ENCODE measurements at regions not wholly inside any gene's neighbourhood (a gene's known extent, or its start where the extent isn't known, plus 50 kb on each side); places are given as distances from the start of the nearest gene placed in this dataset.

GRCh38 chr5:156128026-156128425 is 198.9 kb upstream of the SGCD start:
- no peak for ATAC-seq
- intact Hi-C loops (cut with DNase I) = no loop called here
- DNase-seq (ENCODE audit: missing footprints) = no peak

GRCh38 chr5:156134216-156134615 is 192.7 kb upstream of the SGCD start:
- DNase-seq (ENCODE audit: missing footprints) (no peak), ATAC-seq (no peak)
- intact Hi-C loops (cut with DNase I) = no loop called here

GRCh38 chr5:156135531-156135930 is 191.4 kb upstream of the SGCD start:
- DNase-seq (ENCODE audit: missing footprints) = no peak
- intact Hi-C loops (cut with DNase I) = no loop called here

GRCh38 chr5:156137071-156137869 is 189.7 kb upstream of the SGCD start:
- ATAC-seq (no peak), DNase-seq (ENCODE audit: missing footprints) (no peak)
- intact Hi-C loops (cut with DNase I) = no loop called here

More at GRCh38 chr5:156135531-156135930, 191.4 kb upstream of the SGCD start:
- no peak for ATAC-seq

- intact Hi-C loops (cut with DNase I) = no loop called here
- DNase-seq (ENCODE audit: missing footprints) (no peak), ATAC-seq (no peak)
Measured at GRCh38 chr5:156142867-156143266, 184.1 kb upstream of the SGCD start.

- ATAC-seq (no peak), DNase-seq (ENCODE audit: missing footprints) (no peak)
- intact Hi-C loops (cut with DNase I) = no loop called here
Measured at GRCh38 chr5:156147261-156147943, 179.6 kb upstream of the SGCD start.

GRCh38 chr5:156147944-156148285 is 179.0 kb upstream of the SGCD start:
- DNase-seq (ENCODE audit: missing footprints) = no peak
- intact Hi-C loops (cut with DNase I) = no loop called here
- ATAC-seq = no peak

- intact Hi-C loops (cut with DNase I) = no loop called here
- DNase-seq (ENCODE audit: missing footprints) (no peak), ATAC-seq (no peak)
Measured at GRCh38 chr5:156148301-156148700, 178.7 kb upstream of the SGCD start.

- ATAC-seq = no peak
- intact Hi-C loops (cut with DNase I) = no loop called here
- DNase-seq (ENCODE audit: missing footprints) = no peak
Measured at GRCh38 chr5:156149213-156149612, 177.8 kb upstream of the SGCD start.

- intact Hi-C loops (cut with DNase I) = no loop called here
- DNase-seq (ENCODE audit: missing footprints) (no peak), ATAC-seq (no peak)
Measured at GRCh38 chr5:156153602-156154001, 173.4 kb upstream of the SGCD start.

GRCh38 chr5:156154757-156155156 is 172.2 kb upstream of the SGCD start:
- DNase-seq (ENCODE audit: missing footprints) (no peak), ATAC-seq (no peak)
- intact Hi-C loops (cut with DNase I) = no loop called here

- intact Hi-C loops (cut with DNase I) = no loop called here
- no peak for DNase-seq (ENCODE audit: missing footprints)
- ATAC-seq = no peak
Measured at GRCh38 chr5:156155598-156155997, 171.4 kb upstream of the SGCD start.

- DNase-seq (ENCODE audit: missing footprints) = no peak
- intact Hi-C loops (cut with DNase I) = no loop called here
Measured at GRCh38 chr5:156164306-156164705, 162.7 kb upstream of the SGCD start.

GRCh38 chr5:156169495-156169894 is 157.5 kb upstream of the SGCD start:
- ATAC-seq = no peak
- DNase-seq (ENCODE audit: missing footprints) = no peak
- intact Hi-C loops (cut with DNase I) = no loop called here

More at GRCh38 chr5:156164306-156164705, 162.7 kb upstream of the SGCD start:
- no peak for ATAC-seq

- DNase-seq (ENCODE audit: missing footprints) = no peak
- no peak for ATAC-seq
- intact Hi-C loops (cut with DNase I) = no loop called here
Measured at GRCh38 chr5:156170351-156170961, 156.5 kb upstream of the SGCD start.

- peak; percentile 26 for ATAC-seq
- DNase-seq (ENCODE audit: missing footprints) = no peak
- intact Hi-C loops (cut with DNase I) = no loop called here
Measured at GRCh38 chr5:156174225-156174624, 152.7 kb upstream of the SGCD start.

GRCh38 chr5:156178117-156178516 is 148.8 kb upstream of the SGCD start:
- intact Hi-C loops (cut with DNase I) = no loop called here
- ATAC-seq = no peak

GRCh38 chr5:156181656-156182055 is 145.3 kb upstream of the SGCD start:
- DNase-seq (ENCODE audit: missing footprints) (no peak), ATAC-seq (no peak)
- intact Hi-C loops (cut with DNase I) = no loop called here

More at GRCh38 chr5:156178117-156178516, 148.8 kb upstream of the SGCD start:
- DNase-seq (ENCODE audit: missing footprints) = no peak

GRCh38 chr5:156182174-156182967 is 144.6 kb upstream of the SGCD start:
- intact Hi-C loops (cut with DNase I) = no loop called here
- ATAC-seq (no peak), DNase-seq (ENCODE audit: missing footprints) (no peak)
